ENCODE measurements at regions not wholly inside any gene's neighbourhood (a gene's known extent, or its start where the extent isn't known, plus 50 kb on each side); places are given as distances from the start of the nearest gene placed in this dataset.

DNA sequence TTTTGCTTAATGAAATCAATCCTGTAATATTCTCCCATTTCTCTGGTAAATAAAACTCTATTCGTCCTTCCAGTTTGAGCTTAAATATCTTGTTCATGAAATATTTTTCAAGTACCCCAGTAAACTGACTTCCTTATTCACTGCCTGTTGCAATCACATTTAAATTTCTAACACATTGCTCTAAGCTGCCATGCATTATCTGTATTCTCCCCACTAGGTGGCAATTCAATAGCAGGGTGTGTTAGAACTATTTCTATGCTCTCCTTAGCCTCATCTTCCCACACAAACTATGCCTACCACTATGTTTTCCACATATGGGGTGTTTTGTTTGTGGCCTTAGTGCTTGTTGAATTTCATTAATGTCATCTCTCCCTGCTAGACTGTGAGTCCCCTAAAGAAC lies 377.1 kb upstream of the HS3ST1 start:
- H3K4me3 ChIP-seq (ENCODE audit: low read depth, low read length): no peak overlapping the region
- TF ChIP-seq, protein P1, sequence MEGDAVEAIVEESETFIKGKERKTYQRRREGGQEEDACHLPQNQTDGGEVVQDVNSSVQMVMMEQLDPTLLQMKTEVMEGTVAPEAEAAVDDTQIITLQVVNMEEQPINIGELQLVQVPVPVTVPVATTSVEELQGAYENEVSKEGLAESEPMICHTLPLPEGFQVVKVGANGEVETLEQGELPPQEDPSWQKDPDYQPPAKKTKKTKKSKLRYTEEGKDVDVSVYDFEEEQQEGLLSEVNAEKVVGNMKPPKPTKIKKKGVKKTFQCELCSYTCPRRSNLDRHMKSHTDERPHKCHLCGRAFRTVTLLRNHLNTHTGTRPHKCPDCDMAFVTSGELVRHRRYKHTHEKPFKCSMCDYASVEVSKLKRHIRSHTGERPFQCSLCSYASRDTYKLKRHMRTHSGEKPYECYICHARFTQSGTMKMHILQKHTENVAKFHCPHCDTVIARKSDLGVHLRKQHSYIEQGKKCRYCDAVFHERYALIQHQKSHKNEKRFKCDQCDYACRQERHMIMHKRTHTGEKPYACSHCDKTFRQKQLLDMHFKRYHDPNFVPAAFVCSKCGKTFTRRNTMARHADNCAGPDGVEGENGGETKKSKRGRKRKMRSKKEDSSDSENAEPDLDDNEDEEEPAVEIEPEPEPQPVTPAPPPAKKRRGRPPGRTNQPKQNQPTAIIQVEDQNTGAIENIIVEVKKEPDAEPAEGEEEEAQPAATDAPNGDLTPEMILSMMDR (conservative IDR thresholded peaks at IDR 0.05; ENCODE audit: low read depth, low read length): peak; percentile 51
- DNase-seq (ENCODE audit: low read depth): peak; percentile 40

DNA sequence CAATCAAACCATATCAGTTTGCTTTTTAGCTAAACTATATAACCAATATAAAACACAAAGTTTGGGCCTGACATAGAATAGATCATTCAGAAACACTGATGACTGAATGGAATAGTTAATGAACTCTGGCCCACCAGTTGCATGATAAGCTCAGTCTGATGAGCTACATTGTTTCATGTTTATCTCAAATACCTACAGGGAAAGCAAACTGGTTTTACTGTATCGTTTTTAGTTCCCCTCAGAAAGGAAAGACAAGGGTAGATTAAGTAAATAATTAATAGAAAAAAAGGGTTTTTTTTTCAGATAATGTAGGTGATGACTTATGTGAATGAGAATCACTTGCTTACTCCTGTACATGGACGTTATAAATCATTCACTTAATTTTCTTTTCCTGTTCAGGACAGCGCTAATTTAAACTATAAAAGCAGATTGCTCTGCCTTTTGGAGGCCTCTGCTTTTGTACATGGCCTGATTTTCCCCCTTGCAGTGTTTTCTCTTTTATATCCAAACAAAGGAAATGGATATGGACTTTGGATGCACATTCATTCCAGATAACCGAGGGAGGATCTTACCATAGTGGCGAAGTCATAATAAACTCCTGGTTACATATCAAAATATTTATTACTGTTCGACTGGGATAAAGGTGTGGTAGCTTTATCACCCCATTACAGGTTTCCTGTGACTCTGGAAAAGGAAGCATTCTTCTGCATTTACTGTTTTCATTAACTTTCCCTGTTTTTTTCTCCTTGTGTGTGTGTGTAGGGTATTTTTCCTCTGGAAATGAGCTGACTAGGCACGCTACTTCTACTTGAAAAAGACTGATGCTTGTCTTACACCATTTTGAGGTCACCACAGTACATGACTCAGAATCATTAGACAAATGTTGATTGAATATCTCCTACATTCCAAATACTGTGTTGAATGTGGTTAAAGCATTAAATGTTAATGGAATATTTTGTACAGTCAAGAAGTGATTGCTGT lies 373.1 kb upstream of the HS3ST1 start:
- DNase-seq (ENCODE audit: low read depth): no peak
- TF ChIP-seq, protein P1 (conservative IDR thresholded peaks at IDR 0.05; ENCODE audit: low read depth, low read length): no peak

DNA sequence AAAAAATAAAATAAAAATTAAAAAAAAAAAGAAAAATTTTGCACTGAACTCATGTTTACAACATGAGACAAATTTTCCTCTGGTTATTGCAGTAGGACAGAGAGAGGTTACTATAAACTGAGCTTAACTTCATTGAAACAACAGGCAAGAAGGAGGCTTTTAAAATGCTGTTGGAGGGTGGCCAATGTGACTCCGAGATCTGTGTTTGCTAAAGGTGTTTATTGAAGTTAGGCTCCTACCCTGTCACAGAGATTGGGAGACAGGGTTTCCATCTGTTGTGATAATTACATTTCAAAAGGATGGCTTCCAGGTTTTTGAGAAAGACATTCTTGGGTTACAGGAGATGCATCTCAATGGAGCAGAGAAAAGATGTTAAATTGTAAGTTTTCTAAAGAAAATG lies 370.5 kb upstream of the HS3ST1 start:
- TF ChIP-seq, protein P1 (conservative IDR thresholded peaks at IDR 0.05; ENCODE audit: low read depth, low read length): no peak
- H3K4me3 ChIP-seq (ENCODE audit: low read depth, low read length): no peak overlapping the region
- no peak for DNase-seq (ENCODE audit: low read depth)

More for the DNA sequence above, 373.1 kb upstream of the HS3ST1 start:
- H3K4me3 ChIP-seq (ENCODE audit: low read depth, low read length): no peak overlapping the region

DNA sequence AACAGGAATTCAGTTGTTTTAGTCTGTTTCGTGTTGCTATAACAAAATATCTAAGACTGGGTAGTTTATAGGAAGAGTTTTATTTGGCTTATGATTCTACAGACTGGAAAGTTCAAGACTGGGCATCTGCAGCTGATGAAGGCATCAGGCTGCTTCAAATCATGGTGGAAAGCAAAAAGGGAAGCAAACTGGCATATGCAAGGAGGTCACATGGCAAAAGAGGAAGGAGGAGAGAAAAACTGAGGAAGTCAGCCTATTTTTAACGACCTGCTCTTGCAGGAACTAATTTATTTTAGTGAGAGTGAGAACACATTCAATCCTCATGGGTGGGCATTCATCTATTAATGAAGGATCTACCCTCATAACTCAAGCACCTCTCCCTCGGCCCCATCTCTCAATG lies 363.1 kb upstream of the HS3ST1 start:
- no peak overlapping the region for H3K4me3 ChIP-seq (ENCODE audit: low read depth, low read length)
- no peak for DNase-seq (ENCODE audit: low read depth)
- TF ChIP-seq, protein P1 (conservative IDR thresholded peaks at IDR 0.05; ENCODE audit: low read depth, low read length): no peak

DNA sequence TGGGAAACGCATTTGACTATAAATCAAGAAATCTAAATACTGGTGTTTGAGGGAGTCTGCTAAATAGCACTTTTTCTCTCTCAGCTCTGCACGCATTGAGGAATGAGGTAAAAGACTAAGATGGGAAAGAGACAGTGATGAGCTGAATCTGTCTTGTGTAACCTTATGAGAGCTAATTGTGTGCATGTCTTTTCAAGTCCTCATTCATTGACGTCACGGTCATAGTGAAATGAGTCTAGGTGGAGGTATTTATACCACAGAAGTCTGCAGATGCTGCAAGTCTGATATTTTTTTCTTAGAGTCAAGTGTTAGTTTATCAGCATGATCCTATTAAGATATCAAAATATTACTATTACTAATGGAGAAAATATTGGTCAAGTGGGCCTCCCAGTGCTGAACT lies 361.5 kb upstream of the HS3ST1 start:
- no peak overlapping the region for H3K4me3 ChIP-seq (ENCODE audit: low read depth, low read length)
- no peak for DNase-seq (ENCODE audit: low read depth)
- TF ChIP-seq, protein P1 (conservative IDR thresholded peaks at IDR 0.05; ENCODE audit: low read depth, low read length): no peak

DNA sequence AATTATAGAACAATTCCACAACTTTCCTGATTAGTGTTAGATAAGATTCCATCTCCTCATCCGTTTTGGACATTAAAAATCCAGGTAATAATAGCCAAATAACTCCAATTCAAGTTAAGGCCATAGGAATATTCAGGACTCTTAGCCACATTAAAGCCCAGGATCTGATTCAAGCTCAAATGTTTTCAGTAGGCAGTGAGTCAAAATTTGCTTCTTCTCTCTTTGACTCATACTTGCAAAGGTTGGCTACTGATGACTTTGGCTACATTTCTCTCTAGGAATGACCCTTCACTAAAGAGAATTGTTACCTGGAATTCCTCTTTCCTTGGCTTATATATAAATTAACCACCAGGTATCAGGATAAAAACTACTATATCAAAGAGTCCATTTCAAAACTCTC lies 354.9 kb upstream of the HS3ST1 start:
- DNase-seq (ENCODE audit: low read depth): no peak
- TF ChIP-seq, protein P1 (conservative IDR thresholded peaks at IDR 0.05; ENCODE audit: low read depth, low read length): no peak

DNA sequence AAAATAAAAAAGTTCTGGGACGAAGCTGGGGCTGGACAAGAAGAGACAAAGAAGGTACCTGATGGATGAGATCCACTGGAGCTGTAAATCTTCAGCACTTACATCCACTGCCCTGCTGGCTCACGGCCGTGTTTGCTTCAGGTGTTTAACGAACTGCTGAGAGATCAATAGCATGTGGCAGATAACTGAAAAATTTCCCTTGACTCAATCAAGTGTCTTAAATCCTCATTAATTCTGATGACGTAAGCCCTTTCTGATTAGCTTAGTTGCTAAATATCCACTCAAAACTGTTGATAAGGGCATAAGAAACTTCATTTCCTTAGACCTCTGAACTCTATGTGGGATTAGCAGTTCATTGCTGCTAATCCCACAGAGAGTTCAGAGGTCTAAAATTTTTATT lies 354.2 kb upstream of the HS3ST1 start:
- no peak for DNase-seq (ENCODE audit: low read depth)
- H3K4me3 ChIP-seq (ENCODE audit: low read depth, low read length): no peak overlapping the region
- TF ChIP-seq, protein P1 (conservative IDR thresholded peaks at IDR 0.05; ENCODE audit: low read depth, low read length): no peak

More for the DNA sequence above, 354.9 kb upstream of the HS3ST1 start:
- H3K4me3 ChIP-seq (ENCODE audit: low read depth, low read length): no peak overlapping the region
